ENCODE measurements at regions not wholly inside any gene's neighbourhood (a gene's known extent, or its start where the extent isn't known, plus 50 kb on each side); places are given as distances from the start of the nearest gene placed in this dataset.
"Not testable (repeated sequence)": the region's sequence is repeated elsewhere in the genome, so short reads cannot be mapped to it uniquely, and the experiment has no call there.

- TF ChIP-seq, protein P1, sequence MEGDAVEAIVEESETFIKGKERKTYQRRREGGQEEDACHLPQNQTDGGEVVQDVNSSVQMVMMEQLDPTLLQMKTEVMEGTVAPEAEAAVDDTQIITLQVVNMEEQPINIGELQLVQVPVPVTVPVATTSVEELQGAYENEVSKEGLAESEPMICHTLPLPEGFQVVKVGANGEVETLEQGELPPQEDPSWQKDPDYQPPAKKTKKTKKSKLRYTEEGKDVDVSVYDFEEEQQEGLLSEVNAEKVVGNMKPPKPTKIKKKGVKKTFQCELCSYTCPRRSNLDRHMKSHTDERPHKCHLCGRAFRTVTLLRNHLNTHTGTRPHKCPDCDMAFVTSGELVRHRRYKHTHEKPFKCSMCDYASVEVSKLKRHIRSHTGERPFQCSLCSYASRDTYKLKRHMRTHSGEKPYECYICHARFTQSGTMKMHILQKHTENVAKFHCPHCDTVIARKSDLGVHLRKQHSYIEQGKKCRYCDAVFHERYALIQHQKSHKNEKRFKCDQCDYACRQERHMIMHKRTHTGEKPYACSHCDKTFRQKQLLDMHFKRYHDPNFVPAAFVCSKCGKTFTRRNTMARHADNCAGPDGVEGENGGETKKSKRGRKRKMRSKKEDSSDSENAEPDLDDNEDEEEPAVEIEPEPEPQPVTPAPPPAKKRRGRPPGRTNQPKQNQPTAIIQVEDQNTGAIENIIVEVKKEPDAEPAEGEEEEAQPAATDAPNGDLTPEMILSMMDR (conservative IDR thresholded peaks at IDR 0.05; ENCODE audit: low read length), result not testable (repeated sequence)
- not testable (repeated sequence) for TF ChIP-seq EZH2phosphoT487 (IDR thresholded peaks at IDR 0.05; ENCODE audit: borderline replicate concordance, low read depth, low read length)
Observed at GRCh38 chr6:119490050-119490449, 140.5 kb upstream of the MAN1A1 start.
